Activated CD8-positive, alpha-beta T cell treated with anti-CD3 and anti-CD28 coated beads for 36 hours (primary cell): ENCODE measurements at regions not wholly inside any gene's neighbourhood (a gene's known extent, or its start where the extent isn't known, plus 50 kb on each side); places are given as distances from the start of the nearest gene placed in this dataset.

ENCODE experiments used
- ATAC-seq: fragments of 200-7000 bp; cut with Tn5 transposase; one replicate; pipeline ENCODE4 v1.10.0; 2021; ENCODE audit warnings: mild to moderate bottlenecking, moderate library complexity
- CTCF ChIA-PET: fragments of 350-600 bp; sonication (Branson Sonifier 250); formaldehyde crosslinking; loops from one replicate; lab custom pipeline; 2021; ENCODE audit warnings: antibody characterized with exemption; lab: Charles Lee
- POLR2A ChIA-PET: fragments of 350-600 bp; sonication (Branson Sonifier 250); formaldehyde crosslinking; loops from one replicate; lab custom pipeline; 2021; ENCODE audit warnings: antibody characterized with exemption; lab: Charles Lee
- DNase-seq: peaks from one replicate; pipeline ENCODE4 v3.0.0-alpha.2; 2020
- H3K27ac Mint-ChIP-seq: one replicate; pipeline ENCODE4 v1.8.0; 2021; ENCODE audit warnings: mild to moderate bottlenecking, mixed read lengths
- H3K27me3 Mint-ChIP-seq: one replicate; pipeline ENCODE4 v1.8.0; 2021; ENCODE audit warnings: mixed read lengths
- H3K36me3 Mint-ChIP-seq: one replicate; pipeline ENCODE4 v1.8.0; 2021; ENCODE audit warnings: low read depth, mixed read lengths
- H3K4me1 Mint-ChIP-seq: one replicate; pipeline ENCODE4 v1.8.0; 2021; ENCODE audit warnings: low read depth, mixed read lengths
- H3K4me3 Mint-ChIP-seq: one replicate; pipeline ENCODE4 v1.8.0; 2021; ENCODE audit warnings: mild to moderate bottlenecking, moderate library complexity, mixed read lengths
- H3K9me3 Mint-ChIP-seq: one replicate; pipeline ENCODE4 v1.8.0; 2021; ENCODE audit warnings: mixed read lengths
- CTCF ChIP-seq: fragments of 200-600 bp; IDR thresholded peaks from one replicate; pipeline ENCODE4 v1.8.0; 2022; ENCODE audit warnings: antibody characterized with exemption, mild to moderate bottlenecking
- intact Hi-C: fragments of 100-400 bp; cut with micrococcal nuclease; formaldehyde crosslinking; loops from one replicate; pipeline ENCODE4 v1.10.0; 2022

GRCh38 chr12:113688313-113688712, 216.6 kb upstream of the LHX5 start:
- ATAC-seq (no peak), DNase-seq (no peak)
- Mint-ChIP-seq H3K27ac (no peak overlapping the region), H3K4me1 (no peaks in the 10 kb centered on the region), H3K27me3 (peaks cover 4% of the 10 kb centered on the region), H3K9me3 (no peaks in the 10 kb centered on the region), H3K36me3 (no peaks in the 10 kb centered on the region), H3K4me3 (no peak overlapping the region)
- TF ChIP-seq CTCF, result no peak
- CTCF ChIA-PET, result no interaction called here
- intact Hi-C loops, result no loop called here
- POLR2A ChIA-PET, result no interaction called here

GRCh38 chr12:113684908-113685782, 213.5 kb upstream of the LHX5 start:
- no peaks in the 10 kb centered on the region for H3K27me3 Mint-ChIP-seq
- ATAC-seq, result no peak
- H3K27ac Mint-ChIP-seq, result no peak overlapping the region

GRCh38 chr12:113684053-113684907, 212.6 kb upstream of the LHX5 start:
- intact Hi-C loops, result no loop called here
- no peak for TF ChIP-seq CTCF
- DNase-seq (no peak), ATAC-seq (no peak)
- Mint-ChIP-seq H3K36me3 (no peaks in the 10 kb centered on the region), H3K9me3 (no peaks in the 10 kb centered on the region), H3K27me3 (no peaks in the 10 kb centered on the region), H3K4me1 (no peaks in the 10 kb centered on the region), H3K27ac (no peak overlapping the region), H3K4me3 (no peak overlapping the region)
- POLR2A ChIA-PET, result no interaction called here
- CTCF ChIA-PET, result interaction anchor here (1.1 kb wide), 1 partner anchor 222 kb away, joined by 3 read pairs; no protein-coding TSS in a partner anchor

More at GRCh38 chr12:113684908-113685782, 213.5 kb upstream of the LHX5 start:
- no peak for TF ChIP-seq CTCF
- CTCF ChIA-PET, result interaction anchor here (1.1 kb wide), 1 partner anchor 223 kb away, joined by 3 read pairs; no protein-coding TSS in a partner anchor
- POLR2A ChIA-PET, result no interaction called here
- Mint-ChIP-seq H3K9me3 (no peaks in the 10 kb centered on the region), H3K4me1 (no peaks in the 10 kb centered on the region), H3K36me3 (no peaks in the 10 kb centered on the region), H3K4me3 (no peak overlapping the region)
- intact Hi-C loops, result no loop called here
- DNase-seq, result no peak

- Mint-ChIP-seq H3K4me1 (no peaks in the 10 kb centered on the region), H3K9me3 (no peaks in the 10 kb centered on the region), H3K36me3 (no peaks in the 10 kb centered on the region), H3K27me3 (no peaks in the 10 kb centered on the region), H3K4me3 (no peak overlapping the region), H3K27ac (no peak overlapping the region)
- DNase-seq (no peak), ATAC-seq (no peak)
- ChIA-PET CTCF (interaction anchor here (1.1 kb wide), 1 partner anchor 222 kb away, joined by 3 read pairs; no protein-coding TSS in a partner anchor), POLR2A (no interaction called here)
- TF ChIP-seq CTCF, result no peak
- intact Hi-C loops, result no loop called here
Measured at GRCh38 chr12:113683574-113683973, 211.9 kb upstream of the LHX5 start.
